CD14-positive monocyte (primary cell): ENCODE measurements at regions not wholly inside any gene's neighbourhood (a gene's known extent, or its start where the extent isn't known, plus 50 kb on each side); places are given as distances from the start of the nearest gene placed in this dataset.

Experiments
- DNase-seq, 3 donors: peaks; one replicate each; pipeline ENCODE4 v3.0.0-alpha.2; 2011 to 2022
- H2AFZ ChIP-seq: 2 replicates; pipeline ENCODE4 v1.6.0; 2012; ENCODE audit warnings: mild to moderate bottlenecking, low read depth, low read length, inconsistent platforms; ENCODE audit not compliant: insufficient read depth, poor library complexity, severe bottlenecking
- H3K27ac ChIP-seq, 2 donors: 1 replicate in 1 of 2; 2 replicates in 1 of 2; pipeline ENCODE4 v1.5.1; 2012 to 2013; ENCODE audit warnings: low read length in 2 of 2, control low read depth in 1 of 2, inconsistent platforms in 1 of 2, low read depth in 1 of 2, mild to moderate bottlenecking in 1 of 2
- H3K27me3 ChIP-seq, 2 donors: one replicate each; pipeline versions ENCODE4 v1.6.0 to v1.6.1; 2011 to 2013; ENCODE audit warnings: low read length in 2 of 2; ENCODE audit not compliant: control insufficient read depth in 2 of 2, insufficient read depth in 2 of 2
- H3K36me3 ChIP-seq, 2 donors: replicated peaks in 1 of 2; 1 replicate in 1 of 2; 2 replicates in 1 of 2; pipeline versions ENCODE4 v1.5.1 to v1.6.1; 2012 to 2013; ENCODE audit warnings: low read length in 2 of 2, control low read depth in 1 of 2, inconsistent platforms in 1 of 2, mild to moderate bottlenecking in 1 of 2; ENCODE audit not compliant: insufficient read depth in 2 of 2, control insufficient read depth in 1 of 2
- H3K4me1 ChIP-seq, 2 donors: 1 replicate in 1 of 2; 2 replicates in 1 of 2; pipeline versions ENCODE4 v1.5.1 to v1.6.1; 2012 to 2013; ENCODE audit warnings: low read length in 2 of 2, control low read depth in 1 of 2, inconsistent platforms in 1 of 2, mild to moderate bottlenecking in 1 of 2, moderate library complexity in 1 of 2; ENCODE audit not compliant: insufficient read depth in 2 of 2, control insufficient read depth in 1 of 2
- H3K4me2 ChIP-seq: replicated peaks from 2 replicates; pipeline ENCODE3; 2012; ENCODE audit warnings: low read length, moderate library complexity, mild to moderate bottlenecking; ENCODE audit not compliant: poor library complexity, severe bottlenecking; ENCODE audit errors: extremely low read depth
- H3K4me3 ChIP-seq, 3 experiments: fragments of 200-600 bp in 1 of 3; sonication (generic) in 1 of 3; replicated peaks in 1 of 3; 1 replicate in 2 of 3; 2 replicates in 1 of 3; pipeline ENCODE4 v1.5.1; 2011 to 2013; ENCODE audit warnings: low read length in 3 of 3, mild to moderate bottlenecking in 3 of 3, control low read depth in 2 of 3, low read depth in 2 of 3, inconsistent platforms in 1 of 3, moderate library complexity in 1 of 3
- H3K79me2 ChIP-seq: 2 replicates; pipeline ENCODE4 v1.6.0; 2012; ENCODE audit warnings: mild to moderate bottlenecking, control low read depth, inconsistent platforms, low read length, moderate library complexity; ENCODE audit not compliant: insufficient read depth
- H3K9ac ChIP-seq: 2 replicates; pipeline ENCODE4 v1.6.0; 2017; ENCODE audit warnings: low read length, mild to moderate bottlenecking; ENCODE audit not compliant: insufficient read depth, poor library complexity, severe bottlenecking
- H3K9me3 ChIP-seq, 2 donors: replicated peaks in 1 of 2; 1 replicate in 1 of 2; 2 replicates in 1 of 2; pipeline versions ENCODE4 v1.5.1 to v1.6.1; 2012 to 2013; ENCODE audit warnings: low read length in 2 of 2, control low read depth in 1 of 2; ENCODE audit not compliant: control insufficient read depth in 1 of 2, insufficient read depth in 1 of 2
- H4K20me1 ChIP-seq: 2 replicates; pipeline ENCODE4 v1.6.0; 2012; ENCODE audit warnings: mild to moderate bottlenecking, low read length, control low read depth, moderate library complexity; ENCODE audit not compliant: insufficient read depth
- H3K27ac Mint-ChIP-seq, 7 donors: one replicate each; pipeline ENCODE4 v1.8.0; 2020; ENCODE audit warnings: mild to moderate bottlenecking in 7 of 7, mixed read lengths in 7 of 7, moderate library complexity in 6 of 7, inconsistent platforms in 2 of 7
- H3K27me3 Mint-ChIP-seq, 3 donors: one replicate each; pipeline ENCODE4 v1.8.0; 2021 to 2022; ENCODE audit warnings: low read depth in 3 of 3, mild to moderate bottlenecking in 3 of 3, mixed read lengths in 3 of 3, moderate library complexity in 3 of 3, inconsistent platforms in 1 of 3
- H3K36me3 Mint-ChIP-seq, 2 donors: one replicate each; pipeline ENCODE4 v1.8.0; 2020; ENCODE audit warnings: mixed read lengths in 2 of 2, inconsistent platforms in 1 of 2, mild to moderate bottlenecking in 1 of 2
- H3K4me1 Mint-ChIP-seq: one replicate; pipeline ENCODE4 v1.8.0; 2020; ENCODE audit warnings: mild to moderate bottlenecking, mixed read lengths
- H3K4me3 Mint-ChIP-seq, 2 donors: one replicate each; pipeline ENCODE4 v1.8.0; 2020; ENCODE audit warnings: mild to moderate bottlenecking in 2 of 2, mixed read lengths in 2 of 2, moderate library complexity in 1 of 2
- H3K9me3 Mint-ChIP-seq, 7 donors: one replicate each; pipeline ENCODE4 v1.8.0; 2020 to 2022; ENCODE audit warnings: mixed read lengths in 7 of 7, mild to moderate bottlenecking in 6 of 7, moderate library complexity in 6 of 7, inconsistent platforms in 2 of 7
- WGBS: methylation state at CpG from one replicate; pipeline ENCODE4 v1.1.5; 2013; ENCODE audit warnings: missing lambda C conversion rate; ENCODE audit not compliant: insufficient coverage; 5-methylcytosine and 5-hydroxymethylcytosine counted together
- intact Hi-C, 2 donors: fragments of 100-400 bp; cut with micrococcal nuclease; formaldehyde crosslinking; loops; one replicate each; pipeline versions ENCODE4 v1.15.0 to v1.15.1; 2023
- TF ChIP-seq, protein P1 (sequence below): fragments of 200-600 bp; IDR thresholded peaks from one replicate; pipeline ENCODE4 v1.8.0; 2022; ENCODE audit warnings: antibody characterized with exemption, mild to moderate bottlenecking

DNA sequence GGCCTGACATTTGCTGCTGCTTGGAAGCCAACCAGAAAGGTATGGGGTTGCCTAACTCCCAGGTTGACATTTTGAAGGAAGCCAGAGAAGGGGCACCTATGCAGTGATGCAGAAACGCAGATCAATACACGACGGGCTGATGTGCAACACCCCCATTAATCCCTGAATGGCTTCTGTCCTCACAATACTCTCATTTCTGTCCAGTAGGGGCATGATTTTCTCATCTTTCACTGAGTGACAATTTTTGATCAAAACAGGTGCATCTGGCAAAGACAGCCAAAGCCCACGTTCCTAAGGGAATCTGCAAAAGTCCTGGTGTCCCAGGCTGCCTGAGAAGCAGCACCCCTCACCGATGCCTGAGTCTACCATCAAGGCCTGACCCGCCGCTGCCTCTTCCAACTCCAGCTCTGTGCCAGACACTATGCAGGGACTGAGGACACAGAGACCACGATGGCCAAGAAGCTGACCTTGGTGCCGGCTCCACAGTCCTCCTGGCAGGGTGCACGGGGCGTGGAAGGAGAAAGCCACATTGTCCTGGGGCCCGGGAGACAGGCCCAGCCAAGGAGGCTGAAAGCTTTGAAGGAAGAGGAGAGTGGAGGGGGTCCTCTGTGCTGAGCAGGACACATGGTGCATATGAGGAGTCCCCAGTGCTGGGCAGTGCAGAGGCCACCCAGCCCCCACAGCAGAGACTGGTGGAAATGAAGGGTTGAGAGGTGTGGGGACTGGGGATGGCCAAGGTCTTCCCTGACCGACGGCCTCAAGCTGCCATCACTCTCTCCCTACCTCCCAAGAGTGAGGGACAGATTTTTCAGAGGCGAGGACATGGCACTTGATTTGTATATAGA lies 159.6 kb downstream of the NUP210 start:
- H3K27ac ChIP-seq: no peak overlapping the region
- intact Hi-C loops: no loop called here
- H3K9ac ChIP-seq: no peak overlapping the region
- Mint-ChIP-seq H3K4me3 (no peak overlapping the region), H3K27ac (peak overlapping the region in 1 of 7 donors; percentile 58), H3K9me3 (peaks cover 2 to 4% (median 3%) of the 10 kb centered on the region in 7 donors), H3K4me1 (peaks cover 4% of the 10 kb centered on the region), H3K27me3 (peaks cover 2 to 14% (median 4%) of the 10 kb centered on the region in 3 donors), H3K36me3 (no peaks in the 10 kb centered on the region)
- TF ChIP-seq, protein P1, sequence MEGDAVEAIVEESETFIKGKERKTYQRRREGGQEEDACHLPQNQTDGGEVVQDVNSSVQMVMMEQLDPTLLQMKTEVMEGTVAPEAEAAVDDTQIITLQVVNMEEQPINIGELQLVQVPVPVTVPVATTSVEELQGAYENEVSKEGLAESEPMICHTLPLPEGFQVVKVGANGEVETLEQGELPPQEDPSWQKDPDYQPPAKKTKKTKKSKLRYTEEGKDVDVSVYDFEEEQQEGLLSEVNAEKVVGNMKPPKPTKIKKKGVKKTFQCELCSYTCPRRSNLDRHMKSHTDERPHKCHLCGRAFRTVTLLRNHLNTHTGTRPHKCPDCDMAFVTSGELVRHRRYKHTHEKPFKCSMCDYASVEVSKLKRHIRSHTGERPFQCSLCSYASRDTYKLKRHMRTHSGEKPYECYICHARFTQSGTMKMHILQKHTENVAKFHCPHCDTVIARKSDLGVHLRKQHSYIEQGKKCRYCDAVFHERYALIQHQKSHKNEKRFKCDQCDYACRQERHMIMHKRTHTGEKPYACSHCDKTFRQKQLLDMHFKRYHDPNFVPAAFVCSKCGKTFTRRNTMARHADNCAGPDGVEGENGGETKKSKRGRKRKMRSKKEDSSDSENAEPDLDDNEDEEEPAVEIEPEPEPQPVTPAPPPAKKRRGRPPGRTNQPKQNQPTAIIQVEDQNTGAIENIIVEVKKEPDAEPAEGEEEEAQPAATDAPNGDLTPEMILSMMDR: peak; percentile 13
- no peaks in the 10 kb centered on the region for H3K79me2 ChIP-seq
- no peak overlapping the region for H3K4me3 ChIP-seq
- no peak overlapping the region for H2AFZ ChIP-seq
- H3K27me3 ChIP-seq: no peaks in the 10 kb centered on the region
- DNase-seq: no peak
- no peaks in the 10 kb centered on the region for H4K20me1 ChIP-seq
- H3K36me3 ChIP-seq: no peaks in the 10 kb centered on the region
- no peaks in the 10 kb centered on the region for H3K4me1 ChIP-seq
- peaks cover 0 to 3% of the 10 kb centered on the region in 2 donors for H3K9me3 ChIP-seq
- H3K4me2 ChIP-seq: no peak overlapping the region
- 87% methylated on average over 11 of the region's 15 CpGs for WGBS

DNA sequence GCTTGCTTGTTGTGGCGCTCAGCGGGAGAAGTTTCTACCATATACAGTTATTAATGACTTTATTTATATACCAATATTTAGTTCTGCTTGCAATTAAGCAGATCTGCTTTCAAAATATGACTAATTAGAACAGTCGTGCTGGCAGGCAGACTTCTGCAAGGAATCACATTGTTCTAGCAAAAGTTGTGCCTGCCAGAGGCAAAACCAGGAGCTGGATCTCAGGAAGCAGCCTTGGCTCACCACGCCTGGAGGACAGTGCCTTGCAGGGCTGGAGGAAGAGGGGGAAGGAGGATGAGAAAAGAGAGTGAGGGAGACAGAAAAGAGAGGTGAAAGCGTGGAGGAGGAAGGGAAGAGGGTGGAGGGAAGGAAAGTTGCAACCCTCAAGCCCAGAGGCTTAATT lies 160.3 kb downstream of the NUP210 start:
- H2AFZ ChIP-seq: no peak overlapping the region
- peaks cover 1 to 13% (median 2%) of the 10 kb centered on the region in 3 donors for H3K27me3 Mint-ChIP-seq
- TF ChIP-seq, protein P1: no peak
- WGBS: 50% methylated on average over 3 of the region's 5 CpGs
- H3K27ac Mint-ChIP-seq: peak overlapping the region in 1 of 7 donors; percentile 34
- no peaks in the 10 kb centered on the region for H3K9me3 ChIP-seq
- no peak overlapping the region for H3K27ac ChIP-seq
- no peak for DNase-seq
- no peaks in the 10 kb centered on the region for H3K36me3 ChIP-seq
- peaks cover 4% of the 10 kb centered on the region for H3K4me1 Mint-ChIP-seq
- H3K4me3 ChIP-seq: no peak overlapping the region
- H3K79me2 ChIP-seq: no peaks in the 10 kb centered on the region
- no peaks in the 10 kb centered on the region for H3K36me3 Mint-ChIP-seq
- no peak overlapping the region for H3K4me2 ChIP-seq
- no peaks in the 10 kb centered on the region for H3K27me3 ChIP-seq
- no peaks in the 10 kb centered on the region for H3K4me1 ChIP-seq
- intact Hi-C loops: no loop called here
- H3K9ac ChIP-seq: no peak overlapping the region
- H4K20me1 ChIP-seq: no peaks in the 10 kb centered on the region
- no peaks in the 10 kb centered on the region for H3K9me3 Mint-ChIP-seq
- no peak overlapping the region for H3K4me3 Mint-ChIP-seq
